OCI-LY1 (cell line): ENCODE measurements at regions not wholly inside any gene's neighbourhood (a gene's known extent, or its start where the extent isn't known, plus 50 kb on each side); places are given as distances from the start of the nearest gene placed in this dataset.

ENCODE experiments used
- EZH2 ChIP-seq: fragments of 200-600 bp; sonication (generic), shearing (Covaris generic); IDR thresholded peaks from 2 replicates; pipeline ENCODE4 v1.8.0; 2017; ENCODE audit warnings: borderline replicate concordance, mixed run types, mild to moderate bottlenecking, antibody characterized with exemption, low read length, moderate library complexity, mixed read lengths
- TF ChIP-seq, protein P1 (sequence below): fragments of 200-600 bp; sonication (generic), shearing (Covaris generic); IDR thresholded peaks from 2 replicates; pipeline ENCODE4 v1.5.1; 2017; ENCODE audit warnings: mild to moderate bottlenecking, antibody characterized with exemption, low read length, moderate library complexity, mixed read lengths

DNA sequence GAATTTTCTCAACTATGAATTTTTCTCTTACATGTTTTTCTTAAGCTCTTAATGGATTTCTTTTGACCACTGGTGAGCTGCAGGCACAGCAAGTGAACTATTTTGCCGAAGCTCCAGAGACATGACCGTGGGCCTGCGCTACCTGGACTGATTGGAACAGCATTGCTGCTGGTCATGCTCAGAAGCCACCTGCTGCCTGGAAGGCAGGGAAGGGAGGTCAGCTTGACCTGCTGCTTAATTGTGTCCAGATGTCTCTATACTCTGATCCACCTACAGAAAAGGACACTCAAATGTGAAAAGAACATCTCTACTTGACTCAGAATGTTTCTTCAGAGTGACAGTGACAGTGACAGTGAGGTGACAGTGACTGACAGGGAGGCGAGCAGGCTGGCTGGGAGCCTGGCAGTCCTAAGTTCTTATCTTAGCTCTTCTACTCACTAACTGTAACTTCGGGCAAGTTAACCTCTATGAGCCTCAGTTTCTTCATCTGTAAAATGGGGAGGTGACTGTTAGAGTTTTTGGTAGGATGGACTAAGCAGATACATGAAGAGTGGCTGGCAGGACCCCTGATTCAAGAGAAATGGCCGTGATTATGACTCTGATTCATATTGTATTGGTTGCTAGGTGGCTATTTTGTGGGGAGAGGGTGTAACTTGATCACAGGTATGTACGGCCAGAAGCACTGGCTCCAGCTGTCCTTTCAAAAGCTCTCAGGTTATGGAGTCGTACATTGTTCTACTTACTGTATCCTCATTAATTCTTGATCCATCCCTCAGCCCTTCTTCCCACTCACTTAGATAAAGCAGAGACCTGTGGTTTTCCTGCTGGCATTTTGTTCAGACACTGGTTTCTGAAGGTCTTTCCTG, 54.8 kb upstream of the DLG1 start:
- TF ChIP-seq, protein P1, sequence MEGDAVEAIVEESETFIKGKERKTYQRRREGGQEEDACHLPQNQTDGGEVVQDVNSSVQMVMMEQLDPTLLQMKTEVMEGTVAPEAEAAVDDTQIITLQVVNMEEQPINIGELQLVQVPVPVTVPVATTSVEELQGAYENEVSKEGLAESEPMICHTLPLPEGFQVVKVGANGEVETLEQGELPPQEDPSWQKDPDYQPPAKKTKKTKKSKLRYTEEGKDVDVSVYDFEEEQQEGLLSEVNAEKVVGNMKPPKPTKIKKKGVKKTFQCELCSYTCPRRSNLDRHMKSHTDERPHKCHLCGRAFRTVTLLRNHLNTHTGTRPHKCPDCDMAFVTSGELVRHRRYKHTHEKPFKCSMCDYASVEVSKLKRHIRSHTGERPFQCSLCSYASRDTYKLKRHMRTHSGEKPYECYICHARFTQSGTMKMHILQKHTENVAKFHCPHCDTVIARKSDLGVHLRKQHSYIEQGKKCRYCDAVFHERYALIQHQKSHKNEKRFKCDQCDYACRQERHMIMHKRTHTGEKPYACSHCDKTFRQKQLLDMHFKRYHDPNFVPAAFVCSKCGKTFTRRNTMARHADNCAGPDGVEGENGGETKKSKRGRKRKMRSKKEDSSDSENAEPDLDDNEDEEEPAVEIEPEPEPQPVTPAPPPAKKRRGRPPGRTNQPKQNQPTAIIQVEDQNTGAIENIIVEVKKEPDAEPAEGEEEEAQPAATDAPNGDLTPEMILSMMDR, result no peak
- TF ChIP-seq EZH2, result no peak
